B cell (primary cell): ENCODE measurements at regions not wholly inside any gene's neighbourhood (a gene's known extent, or its start where the extent isn't known, plus 50 kb on each side); places are given as distances from the start of the nearest gene placed in this dataset.

Experiments used
- CTCF ChIP-seq: fragments of 200-600 bp; IDR thresholded peaks from one replicate; pipeline ENCODE4 v1.8.0; 2022; ENCODE audit warnings: antibody characterized with exemption, mild to moderate bottlenecking
- EZH2 ChIP-seq: IDR thresholded peaks from 2 replicates; pipeline ENCODE4 v1.6.1; 2012; ENCODE audit warnings: borderline replicate concordance, low read depth, mild to moderate bottlenecking, moderate library complexity, low read length; ENCODE audit not compliant: insufficient read depth, poor library complexity, severe bottlenecking

GRCh38 chr1:90502696-90503095 lies 214.4 kb downstream of the BARHL2 start:
- TF ChIP-seq CTCF (no peak), EZH2 (no peak)
